ENCODE measurements at regions not wholly inside any gene's neighbourhood (a gene's known extent, or its start where the extent isn't known, plus 50 kb on each side); places are given as distances from the start of the nearest gene placed in this dataset.

GRCh38 chr4:124372916-124373315, 339.6 kb downstream of the ANKRD50 start:
- no peak for DNase-seq (ENCODE audit: low read depth in 1 of 2, low spot score in 1 of 2)

- DNase-seq (ENCODE audit: low read depth in 1 of 2, low spot score in 1 of 2), result no peak
These were observed 326.4 kb downstream of the ANKRD50 start for GRCh38 chr4:124386163-124386562.

GRCh38 chr4:124386648-124387047, 325.9 kb downstream of the ANKRD50 start:
- no peak for DNase-seq (ENCODE audit: low read depth in 1 of 2, low spot score in 1 of 2)

- no peak for DNase-seq (ENCODE audit: low read depth in 1 of 2, low spot score in 1 of 2)
These were observed 322.9 kb downstream of the ANKRD50 start for GRCh38 chr4:124389591-124389990.

- no peak for DNase-seq (ENCODE audit: low read depth in 1 of 2, low spot score in 1 of 2)
These were observed 321.7 kb downstream of the ANKRD50 start for GRCh38 chr4:124390861-124391260.

DNA sequence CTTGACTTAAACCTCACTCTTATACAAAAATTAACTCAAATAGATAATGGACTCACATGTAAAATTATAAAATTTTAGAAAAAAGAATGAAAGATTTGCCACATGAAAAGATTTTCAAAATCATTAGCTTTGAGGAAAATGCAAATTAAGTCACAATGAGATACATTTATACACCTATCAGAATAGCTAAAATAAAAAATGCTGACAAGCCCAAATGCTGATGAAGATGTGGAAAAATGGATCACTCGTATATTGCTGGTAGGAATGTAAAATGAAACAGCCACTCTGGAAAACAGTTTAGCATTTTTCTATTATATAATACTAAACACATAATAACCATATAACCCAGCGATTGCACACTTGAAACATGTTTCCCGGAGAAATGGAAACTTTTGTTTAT, 316.2 kb downstream of the ANKRD50 start:
- no peak for DNase-seq (ENCODE audit: low read depth in 1 of 2, low spot score in 1 of 2)

- no peak for DNase-seq (ENCODE audit: low read depth in 1 of 2, low spot score in 1 of 2)
These were observed 310.9 kb downstream of the ANKRD50 start for GRCh38 chr4:124401606-124402005.

- no peak for DNase-seq (ENCODE audit: low read depth in 1 of 2, low spot score in 1 of 2)
These were observed 303.5 kb downstream of the ANKRD50 start for GRCh38 chr4:124409044-124409443.

DNA sequence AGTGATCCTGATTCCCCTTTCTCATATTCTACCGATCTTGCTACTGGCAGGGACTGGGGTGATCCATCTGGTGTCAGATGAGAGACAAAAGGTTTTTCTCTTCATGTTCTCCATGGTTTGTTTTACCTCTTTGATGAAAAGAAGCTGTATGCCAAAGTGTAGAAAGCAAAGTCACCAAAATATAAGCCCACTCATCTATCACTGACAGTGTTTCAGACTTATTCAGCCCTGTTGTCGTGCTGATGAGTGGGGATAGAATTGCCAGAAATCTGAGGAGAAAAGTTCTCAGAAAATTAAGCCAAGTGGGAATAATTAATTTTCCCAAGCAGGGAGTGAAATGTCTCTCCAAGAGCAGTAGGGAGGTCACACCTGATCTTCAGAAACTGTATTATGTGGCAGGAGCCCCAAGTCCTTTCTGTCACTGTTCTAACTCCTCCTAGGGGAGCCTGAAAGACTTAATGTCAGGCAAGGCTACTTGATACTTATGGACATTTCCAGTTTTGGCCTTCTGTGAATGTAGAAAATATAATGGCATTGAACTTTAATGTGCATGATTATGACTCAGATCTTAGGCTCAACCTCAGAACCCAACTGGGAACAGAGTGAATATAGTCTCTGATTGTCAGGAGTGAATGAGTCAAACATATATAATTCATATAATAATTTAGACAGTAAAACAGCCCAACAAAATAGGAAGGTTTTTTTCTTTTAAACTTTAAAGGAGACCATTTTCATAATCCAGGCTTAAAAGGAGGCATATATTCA, 298.1 kb downstream of the ANKRD50 start:
- no peak for DNase-seq (ENCODE audit: low read depth in 1 of 2, low spot score in 1 of 2)

GRCh38 chr4:124415146-124415545, 297.4 kb downstream of the ANKRD50 start:
- DNase-seq (ENCODE audit: low read depth in 1 of 2, low spot score in 1 of 2), result no peak

- DNase-seq (ENCODE audit: low read depth in 1 of 2, low spot score in 1 of 2), result no peak
These were observed 295.2 kb downstream of the ANKRD50 start for GRCh38 chr4:124417371-124417770.

DNA sequence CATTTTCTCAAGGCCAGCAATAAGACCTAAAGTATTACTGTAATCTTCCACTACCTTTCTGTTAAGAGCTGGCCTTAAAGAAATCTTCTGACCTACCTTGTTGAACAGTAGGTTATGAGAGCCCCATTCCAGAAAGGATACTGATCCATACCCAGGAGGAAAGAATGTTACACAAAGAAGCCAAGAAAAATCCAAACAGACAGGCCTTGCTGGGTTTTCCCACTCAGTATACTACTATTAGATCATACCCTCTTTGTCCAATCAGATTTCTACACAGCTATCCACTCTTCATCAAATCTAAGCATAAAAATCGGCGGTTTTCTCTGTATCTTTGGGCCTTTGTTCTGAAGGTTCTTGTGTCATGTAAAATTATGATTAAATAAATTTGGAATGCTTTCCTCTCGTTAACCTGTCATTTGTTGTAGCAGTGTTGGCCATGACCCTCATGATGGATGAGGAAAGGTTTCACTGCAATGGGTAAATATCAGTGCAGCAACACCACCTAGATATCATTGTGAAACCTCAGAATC, 292.3 kb downstream of the ANKRD50 start:
- DNase-seq (ENCODE audit: low read depth in 1 of 2, low spot score in 1 of 2), result no peak

GRCh38 chr4:124423160-124423559, 289.4 kb downstream of the ANKRD50 start:
- no peak for DNase-seq (ENCODE audit: low read depth in 1 of 2, low spot score in 1 of 2)

GRCh38 chr4:124426279-124426678, 286.3 kb downstream of the ANKRD50 start:
- no peak for DNase-seq (ENCODE audit: low read depth in 1 of 2, low spot score in 1 of 2)

DNA sequence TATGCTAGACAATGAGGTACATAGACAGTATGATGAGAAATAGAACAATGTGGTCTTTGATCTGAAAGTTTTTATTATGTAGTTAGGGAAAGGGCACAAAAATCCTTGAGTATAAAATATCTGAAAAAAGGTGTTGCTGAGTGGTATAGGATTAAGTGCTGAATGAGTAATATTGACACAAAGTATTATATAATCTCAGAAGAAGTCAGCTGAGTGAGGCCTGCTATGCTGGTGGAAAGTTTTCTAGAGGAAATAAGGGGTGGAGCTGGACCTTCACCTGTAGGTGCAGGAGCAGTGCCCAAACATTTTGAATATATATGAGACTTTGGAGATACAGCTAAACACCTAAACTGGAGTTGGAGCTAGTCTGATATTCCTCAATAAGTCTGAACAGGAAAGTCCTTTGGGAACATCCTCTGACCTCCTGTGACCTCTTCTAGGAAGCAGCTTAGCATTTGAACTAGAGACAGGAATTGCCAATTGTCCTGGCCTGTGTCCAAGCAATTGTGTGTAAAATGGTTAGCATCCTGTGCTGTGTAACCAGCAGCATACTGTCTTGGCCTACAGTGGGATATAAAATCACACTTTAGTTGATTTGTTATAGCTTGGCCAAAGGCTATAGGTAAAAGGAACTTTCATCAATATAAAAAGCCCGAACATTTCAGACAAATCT, 285.3 kb downstream of the ANKRD50 start:
- DNase-seq (ENCODE audit: low read depth in 1 of 2, low spot score in 1 of 2), result no peak

- DNase-seq (ENCODE audit: low read depth in 1 of 2, low spot score in 1 of 2), result no peak
These were observed 283.9 kb downstream of the ANKRD50 start for GRCh38 chr4:124428648-124429047.

DNA sequence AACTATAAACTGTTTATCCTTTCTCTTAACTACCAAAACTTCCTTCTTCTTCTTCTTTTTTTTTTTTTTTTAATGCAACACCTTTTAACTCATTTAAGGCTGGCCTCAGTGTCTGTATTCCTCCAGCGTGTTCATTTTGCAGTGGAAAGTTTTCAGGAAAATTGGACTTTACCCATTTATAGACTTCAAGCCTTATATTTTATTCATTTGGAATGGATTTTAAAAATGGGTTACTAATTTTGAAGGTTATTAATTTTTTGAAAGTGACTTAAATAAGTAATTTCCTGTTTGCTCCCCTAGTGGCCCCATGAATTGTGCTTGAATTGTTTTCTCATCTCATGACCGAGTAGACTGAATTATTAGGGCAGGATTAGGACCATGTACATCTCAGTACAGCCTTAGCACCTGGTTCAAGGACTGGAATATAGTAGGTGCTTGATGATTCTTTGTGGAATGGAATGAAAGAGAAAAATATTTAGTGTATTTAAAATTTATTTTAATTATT, 282.7 kb downstream of the ANKRD50 start:
- DNase-seq (ENCODE audit: low read depth in 1 of 2, low spot score in 1 of 2), result no peak

DNA sequence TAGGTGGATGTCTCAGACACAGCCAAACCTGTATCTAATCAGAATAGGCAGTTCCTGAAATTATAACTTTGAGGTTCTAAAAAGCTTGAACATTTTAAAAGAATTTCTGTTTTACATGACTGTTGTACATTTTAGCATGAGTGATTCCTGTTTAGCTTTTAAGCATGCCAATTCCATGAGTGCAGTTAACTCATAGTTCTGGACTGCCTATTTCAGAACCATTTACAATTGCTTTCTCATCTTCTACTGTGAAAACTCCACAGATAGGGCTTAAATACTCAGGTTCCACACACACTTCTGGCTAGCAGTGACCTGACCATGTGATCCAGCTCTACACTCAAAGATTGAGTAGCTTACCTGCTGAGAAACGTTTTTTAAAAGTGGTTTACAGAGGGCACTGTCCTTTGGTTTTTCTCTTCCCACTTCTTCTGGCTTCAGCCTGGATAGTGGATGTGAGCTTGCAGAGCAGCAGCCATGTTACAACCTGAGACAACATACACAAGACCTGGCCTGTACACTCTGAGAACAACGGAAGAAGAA, 280.8 kb downstream of the ANKRD50 start:
- DNase-seq (ENCODE audit: low read depth in 1 of 2, low spot score in 1 of 2), result no peak

GRCh38 chr4:124432500-124432899, 280.0 kb downstream of the ANKRD50 start:
- no peak for DNase-seq (ENCODE audit: low read depth in 1 of 2, low spot score in 1 of 2)

- no peak for DNase-seq (ENCODE audit: low read depth in 1 of 2, low spot score in 1 of 2)
These were observed 279.5 kb downstream of the ANKRD50 start for GRCh38 chr4:124433044-124433443.

- DNase-seq (ENCODE audit: low read depth in 1 of 2, low spot score in 1 of 2), result no peak
These were observed 279.0 kb downstream of the ANKRD50 start for GRCh38 chr4:124433500-124433899.
